ENCODE measurements at regions not wholly inside any gene's neighbourhood (a gene's known extent, or its start where the extent isn't known, plus 50 kb on each side); places are given as distances from the start of the nearest gene placed in this dataset.

DNA sequence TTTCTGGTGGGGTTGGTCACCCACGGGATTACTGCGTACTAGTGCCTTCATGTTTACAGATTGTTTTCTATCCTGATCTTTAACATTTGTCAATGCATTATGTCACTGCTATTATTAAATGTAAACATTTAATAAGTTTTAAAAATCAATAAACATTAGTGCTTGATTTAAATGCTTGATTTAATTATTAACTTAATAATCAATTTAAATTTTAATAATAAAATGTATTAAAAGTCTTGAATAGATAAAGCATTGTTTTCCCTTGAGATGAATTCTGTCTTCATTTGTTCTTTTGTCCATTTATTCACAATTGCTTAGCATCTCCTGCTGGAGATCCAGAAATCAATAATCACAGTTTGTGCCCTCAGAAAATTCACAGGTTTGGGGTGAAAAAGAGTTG lies 201.8 kb upstream of the HDAC9 start:
- Histone ChIP-seq H3K36me3 (ENCODE audit: control insufficient read depth, insufficient read depth, low read length) (no peaks in the 10 kb centered on the region), H3K4me3 (ENCODE audit: low read length) (no peak overlapping the region), H3K4me1 (ENCODE audit: control insufficient read depth, insufficient read depth, low read length) (no peaks in the 10 kb centered on the region), H3K9me3 (ENCODE audit: control insufficient read depth, low read length) (no peaks in the 10 kb centered on the region), H3K9ac (ENCODE audit: extremely low read depth, low read length, poor library complexity, severe bottlenecking) (no peak overlapping the region), H3K27ac (ENCODE audit: low read depth, low read length) (no peak overlapping the region), H3K27me3 (ENCODE audit: control insufficient read depth, insufficient read depth, low read length, poor library complexity, severe bottlenecking) (no peaks in the 10 kb centered on the region)
- Mint-ChIP-seq H3K4me3 (no peak overlapping the region), H3K27ac (no peak overlapping the region), H3K9me3 (no peaks in the 10 kb centered on the region), H3K4me1 (no peaks in the 10 kb centered on the region), H3K27me3 (ENCODE audit: insufficient read depth) (no peaks in the 10 kb centered on the region), H3K36me3 (ENCODE audit: low read depth) (no peaks in the 10 kb centered on the region)
- DNase-seq, result no peak
- WGBS, 2 experiments (ENCODE audit: insufficient coverage in 1 of 2, insufficient read length in 1 of 2), result 89% methylated on average over 2 of the region's 2 CpGs; no CpG with 5 or more reads in 1 of the 2 experiments
- TF ChIP-seq, protein P1, sequence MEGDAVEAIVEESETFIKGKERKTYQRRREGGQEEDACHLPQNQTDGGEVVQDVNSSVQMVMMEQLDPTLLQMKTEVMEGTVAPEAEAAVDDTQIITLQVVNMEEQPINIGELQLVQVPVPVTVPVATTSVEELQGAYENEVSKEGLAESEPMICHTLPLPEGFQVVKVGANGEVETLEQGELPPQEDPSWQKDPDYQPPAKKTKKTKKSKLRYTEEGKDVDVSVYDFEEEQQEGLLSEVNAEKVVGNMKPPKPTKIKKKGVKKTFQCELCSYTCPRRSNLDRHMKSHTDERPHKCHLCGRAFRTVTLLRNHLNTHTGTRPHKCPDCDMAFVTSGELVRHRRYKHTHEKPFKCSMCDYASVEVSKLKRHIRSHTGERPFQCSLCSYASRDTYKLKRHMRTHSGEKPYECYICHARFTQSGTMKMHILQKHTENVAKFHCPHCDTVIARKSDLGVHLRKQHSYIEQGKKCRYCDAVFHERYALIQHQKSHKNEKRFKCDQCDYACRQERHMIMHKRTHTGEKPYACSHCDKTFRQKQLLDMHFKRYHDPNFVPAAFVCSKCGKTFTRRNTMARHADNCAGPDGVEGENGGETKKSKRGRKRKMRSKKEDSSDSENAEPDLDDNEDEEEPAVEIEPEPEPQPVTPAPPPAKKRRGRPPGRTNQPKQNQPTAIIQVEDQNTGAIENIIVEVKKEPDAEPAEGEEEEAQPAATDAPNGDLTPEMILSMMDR (conservative IDR thresholded peaks at IDR 0.05), result no peak

DNA sequence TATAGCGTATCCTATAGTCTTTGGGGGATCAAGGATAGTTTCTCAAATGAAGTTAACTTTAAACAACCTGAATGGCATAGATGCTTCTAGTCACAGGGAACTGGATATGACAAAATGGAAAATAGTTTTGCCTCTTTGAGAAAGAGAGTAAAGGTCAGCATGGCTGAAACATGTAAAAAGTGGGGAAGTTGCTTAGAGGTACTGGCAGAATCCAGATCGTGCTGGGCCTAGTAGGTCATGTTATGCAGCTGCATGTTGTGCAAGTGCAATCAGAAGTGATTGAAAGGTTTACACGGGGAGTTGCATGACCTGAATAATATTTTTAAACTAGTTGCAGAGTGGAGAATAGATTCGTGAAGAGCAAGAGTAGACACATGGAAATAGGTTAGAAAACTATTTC lies 201.1 kb upstream of the HDAC9 start:
- H3K27me3 Mint-ChIP-seq (ENCODE audit: insufficient read depth), result no peaks in the 10 kb centered on the region
- peaks cover 2% of the 10 kb centered on the region for H3K4me1 Mint-ChIP-seq
- H3K9ac ChIP-seq (ENCODE audit: extremely low read depth, low read length, poor library complexity, severe bottlenecking), result no peak overlapping the region
- no peaks in the 10 kb centered on the region for H3K9me3 ChIP-seq (ENCODE audit: control insufficient read depth, low read length)
- no peaks in the 10 kb centered on the region for H3K4me1 ChIP-seq (ENCODE audit: control insufficient read depth, insufficient read depth, low read length)
- no peak for DNase-seq
- no peak overlapping the region for H3K27ac Mint-ChIP-seq
- no peak overlapping the region for H3K27ac ChIP-seq (ENCODE audit: low read depth, low read length)
- no peaks in the 10 kb centered on the region for H3K27me3 ChIP-seq (ENCODE audit: control insufficient read depth, insufficient read depth, low read length, poor library complexity, severe bottlenecking)
- TF ChIP-seq, protein P1 (conservative IDR thresholded peaks at IDR 0.05), result no peak
- 90 to 94% methylated on average over 4 of the region's 4 CpGs for WGBS, 2 experiments (ENCODE audit: insufficient coverage in 1 of 2, insufficient read length in 1 of 2)
- no peaks in the 10 kb centered on the region for H3K36me3 ChIP-seq (ENCODE audit: control insufficient read depth, insufficient read depth, low read length)
- H3K9me3 Mint-ChIP-seq, result no peaks in the 10 kb centered on the region
- no peak overlapping the region for H3K4me3 Mint-ChIP-seq
- H3K4me3 ChIP-seq (ENCODE audit: low read length), result no peak overlapping the region
- H3K36me3 Mint-ChIP-seq (ENCODE audit: low read depth), result no peaks in the 10 kb centered on the region

GRCh38 chr7:18295781-18296423 lies 199.6 kb upstream of the HDAC9 start:
- DNase-seq, result no peak
- Mint-ChIP-seq H3K4me1 (peaks cover 8% of the 10 kb centered on the region), H3K27me3 (ENCODE audit: insufficient read depth) (no peaks in the 10 kb centered on the region), H3K9me3 (no peaks in the 10 kb centered on the region), H3K27ac (no peak overlapping the region), H3K36me3 (ENCODE audit: low read depth) (no peaks in the 10 kb centered on the region), H3K4me3 (no peak overlapping the region)
- Histone ChIP-seq H3K4me1 (ENCODE audit: control insufficient read depth, insufficient read depth, low read length) (no peaks in the 10 kb centered on the region), H3K36me3 (ENCODE audit: control insufficient read depth, insufficient read depth, low read length) (no peaks in the 10 kb centered on the region), H3K27ac (ENCODE audit: low read depth, low read length) (no peak overlapping the region), H3K27me3 (ENCODE audit: control insufficient read depth, insufficient read depth, low read length, poor library complexity, severe bottlenecking) (no peaks in the 10 kb centered on the region), H3K9me3 (ENCODE audit: control insufficient read depth, low read length) (no peaks in the 10 kb centered on the region), H3K9ac (ENCODE audit: extremely low read depth, low read length, poor library complexity, severe bottlenecking) (no peak overlapping the region), H3K4me3 (ENCODE audit: low read length) (no peak overlapping the region)
- TF ChIP-seq, protein P1 (conservative IDR thresholded peaks at IDR 0.05), result no peak
- WGBS, 2 experiments (ENCODE audit: insufficient coverage in 1 of 2, insufficient read length in 1 of 2), result 98 to 100% methylated on average over 1 to 2 of the region's 3 CpGs

Data from endodermal cell (in vitro differentiated cells).